ENCODE measurements at regions not wholly inside any gene's neighbourhood (a gene's known extent, or its start where the extent isn't known, plus 50 kb on each side); places are given as distances from the start of the nearest gene placed in this dataset.

GRCh38 chr2:133943108-133943507 lies 310.8 kb upstream of the MGAT5 start:
- DNase-seq (ENCODE audit: low spot score), result no peak

- DNase-seq (ENCODE audit: low spot score), result no peak
Observed at GRCh38 chr2:133945089-133945488, 308.8 kb upstream of the MGAT5 start.

- no peak for DNase-seq (ENCODE audit: low spot score)
Observed at GRCh38 chr2:133947057-133947456, 306.8 kb upstream of the MGAT5 start.

- DNase-seq (ENCODE audit: low spot score), result no peak
Observed at GRCh38 chr2:133948610-133949290, 305.1 kb upstream of the MGAT5 start.

GRCh38 chr2:133949595-133949994 lies 304.3 kb upstream of the MGAT5 start:
- no peak for DNase-seq (ENCODE audit: low spot score)

- DNase-seq (ENCODE audit: low spot score), result no peak
Observed at GRCh38 chr2:133951209-133951608, 302.7 kb upstream of the MGAT5 start.

GRCh38 chr2:133952420-133952819 lies 301.5 kb upstream of the MGAT5 start:
- no peak for DNase-seq (ENCODE audit: low spot score)

GRCh38 chr2:133952896-133953295 lies 301.0 kb upstream of the MGAT5 start:
- no peak for DNase-seq (ENCODE audit: low spot score)

GRCh38 chr2:133953524-133953923 lies 300.3 kb upstream of the MGAT5 start:
- no peak for DNase-seq (ENCODE audit: low spot score)

- DNase-seq (ENCODE audit: low spot score), result no peak
Observed at GRCh38 chr2:133954636-133955035, 299.2 kb upstream of the MGAT5 start.

GRCh38 chr2:133955169-133955568 lies 298.7 kb upstream of the MGAT5 start:
- DNase-seq (ENCODE audit: low spot score), result no peak

GRCh38 chr2:133956434-133956935 lies 297.4 kb upstream of the MGAT5 start:
- DNase-seq (ENCODE audit: low spot score), result no peak

- no peak for DNase-seq (ENCODE audit: low spot score)
Observed at GRCh38 chr2:133957724-133958480, 296.0 kb upstream of the MGAT5 start.

- DNase-seq (ENCODE audit: low spot score), result no peak
Observed at GRCh38 chr2:133959066-133959465, 294.8 kb upstream of the MGAT5 start.

GRCh38 chr2:133966720-133967304 lies 287.1 kb upstream of the MGAT5 start:
- DNase-seq (ENCODE audit: low spot score), result no peak

- no peak for DNase-seq (ENCODE audit: low spot score)
Observed at GRCh38 chr2:133967326-133967725, 286.5 kb upstream of the MGAT5 start.

- DNase-seq (ENCODE audit: low spot score), result no peak
Observed at GRCh38 chr2:133968446-133968845, 285.4 kb upstream of the MGAT5 start.

- DNase-seq (ENCODE audit: low spot score), result no peak
Observed at GRCh38 chr2:133970641-133971040, 283.2 kb upstream of the MGAT5 start.

- DNase-seq (ENCODE audit: low spot score), result no peak
Observed at GRCh38 chr2:133972297-133972696, 281.6 kb upstream of the MGAT5 start.

GRCh38 chr2:133972786-133973185 lies 281.1 kb upstream of the MGAT5 start:
- no peak for DNase-seq (ENCODE audit: low spot score)

GRCh38 chr2:133974353-133974752 lies 279.5 kb upstream of the MGAT5 start:
- no peak for DNase-seq (ENCODE audit: low spot score)

- no peak for DNase-seq (ENCODE audit: low spot score)
Observed at GRCh38 chr2:133975135-133975534, 278.7 kb upstream of the MGAT5 start.

Measured in kidney capillary endothelial cell (primary cell).